HG03139 (cell line): ENCODE measurements at regions not wholly inside any gene's neighbourhood (a gene's known extent, or its start where the extent isn't known, plus 50 kb on each side); places are given as distances from the start of the nearest gene placed in this dataset.
"Not testable (repeated sequence)": the region's sequence is repeated elsewhere in the genome, so short reads cannot be mapped to it uniquely, and the experiment has no call there.

Source experiments
- ATAC-seq: cut with Tn5 transposase; IDR thresholded peaks from one replicate; pipeline ENCODE4 v1.9.1; 2021; ENCODE audit not compliant: unreplicated experiment

GRCh38 chr10:109663122-109663521, 260.2 kb downstream of the XPNPEP1 start:
- no peak for ATAC-seq

- ATAC-seq = not testable (repeated sequence)
Measured at GRCh38 chr10:109652612-109653011, 270.7 kb downstream of the XPNPEP1 start.

GRCh38 chr10:109650228-109650627, 273.1 kb downstream of the XPNPEP1 start:
- ATAC-seq = no peak

GRCh38 chr10:109647627-109648026, 275.7 kb downstream of the XPNPEP1 start:
- ATAC-seq = no peak

GRCh38 chr10:109633846-109634245, 289.5 kb downstream of the XPNPEP1 start:
- ATAC-seq = no peak

- ATAC-seq = not testable (repeated sequence)
Measured at GRCh38 chr10:109633017-109633416, 290.3 kb downstream of the XPNPEP1 start.

- no peak for ATAC-seq
Measured at GRCh38 chr10:109624939-109625338, 298.4 kb downstream of the XPNPEP1 start.

- no peak for ATAC-seq
Measured at GRCh38 chr10:109622566-109622965, 300.7 kb downstream of the XPNPEP1 start.

- ATAC-seq = no peak
Measured at GRCh38 chr10:109620396-109620795, 302.9 kb downstream of the XPNPEP1 start.

GRCh38 chr10:109619914-109620313, 303.4 kb downstream of the XPNPEP1 start:
- ATAC-seq = no peak

GRCh38 chr10:109618748-109619147, 304.6 kb downstream of the XPNPEP1 start:
- no peak for ATAC-seq

GRCh38 chr10:109618301-109618700, 305.0 kb downstream of the XPNPEP1 start:
- ATAC-seq = no peak

GRCh38 chr10:109616359-109616980, 306.8 kb downstream of the XPNPEP1 start:
- no peak for ATAC-seq

GRCh38 chr10:109595356-109595755, 328.0 kb downstream of the XPNPEP1 start:
- not testable (repeated sequence) for ATAC-seq

- no peak for ATAC-seq
Measured at GRCh38 chr10:109593682-109594081, 329.6 kb downstream of the XPNPEP1 start.

- no peak for ATAC-seq
Measured at GRCh38 chr10:109592391-109592790, 330.9 kb downstream of the XPNPEP1 start.

GRCh38 chr10:109591601-109592000, 331.7 kb downstream of the XPNPEP1 start:
- no peak for ATAC-seq

GRCh38 chr10:109588259-109588658, 335.1 kb downstream of the XPNPEP1 start:
- ATAC-seq = no peak

GRCh38 chr10:109587366-109587765, 335.9 kb downstream of the XPNPEP1 start:
- no peak for ATAC-seq

- no peak for ATAC-seq
Measured at GRCh38 chr10:109556399-109556798, 366.9 kb downstream of the XPNPEP1 start.

GRCh38 chr10:109542050-109542603, 381.2 kb downstream of the XPNPEP1 start:
- ATAC-seq = not testable (repeated sequence)

- ATAC-seq = no peak
Measured at GRCh38 chr10:109534193-109534592, 389.1 kb downstream of the XPNPEP1 start.

- no peak for ATAC-seq
Measured at GRCh38 chr10:109529258-109529657, 394.1 kb downstream of the XPNPEP1 start.
